Fibroblast of lung (primary cell): ENCODE measurements at regions not wholly inside any gene's neighbourhood (a gene's known extent, or its start where the extent isn't known, plus 50 kb on each side); places are given as distances from the start of the nearest gene placed in this dataset.

Source experiments
- EZH2 ChIP-seq: IDR thresholded peaks from 2 replicates; pipeline ENCODE4 v1.5.1; 2012; ENCODE audit warnings: low read length, control low read depth, mild to moderate bottlenecking; ENCODE audit errors: missing control alignments
- TF ChIP-seq, protein P1 (sequence below), 2 donors: IDR thresholded peaks in 1 of 2; conservative IDR thresholded peaks in 1 of 2; 1 replicate in 1 of 2; 2 replicates in 1 of 2; pipeline ENCODE4 v1.5.1; 2011 to 2012; ENCODE audit warnings: low read length in 2 of 2, control low read depth in 1 of 2, inconsistent platforms in 1 of 2, low read depth in 1 of 2, mild to moderate bottlenecking in 1 of 2

DNA sequence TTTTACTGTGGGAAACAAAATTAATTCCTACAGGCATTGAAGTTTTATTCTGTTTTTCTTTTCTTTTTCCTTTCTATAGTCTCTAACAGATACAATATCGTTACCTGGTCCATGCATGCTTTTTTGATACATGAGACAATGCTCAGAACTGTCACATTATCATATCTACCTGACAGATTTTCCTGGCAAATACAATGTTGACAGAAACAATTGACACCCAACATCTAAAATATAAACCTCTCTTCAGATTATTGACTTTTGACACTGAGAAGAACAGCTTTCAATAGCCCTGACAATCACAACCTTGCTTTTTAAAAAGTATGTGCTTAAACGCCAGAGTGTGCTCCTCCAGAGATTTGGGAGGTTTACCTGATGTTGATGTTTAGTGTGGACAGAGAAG is 2334.6 kb upstream of the WWC1 start:
- TF ChIP-seq, protein P1, sequence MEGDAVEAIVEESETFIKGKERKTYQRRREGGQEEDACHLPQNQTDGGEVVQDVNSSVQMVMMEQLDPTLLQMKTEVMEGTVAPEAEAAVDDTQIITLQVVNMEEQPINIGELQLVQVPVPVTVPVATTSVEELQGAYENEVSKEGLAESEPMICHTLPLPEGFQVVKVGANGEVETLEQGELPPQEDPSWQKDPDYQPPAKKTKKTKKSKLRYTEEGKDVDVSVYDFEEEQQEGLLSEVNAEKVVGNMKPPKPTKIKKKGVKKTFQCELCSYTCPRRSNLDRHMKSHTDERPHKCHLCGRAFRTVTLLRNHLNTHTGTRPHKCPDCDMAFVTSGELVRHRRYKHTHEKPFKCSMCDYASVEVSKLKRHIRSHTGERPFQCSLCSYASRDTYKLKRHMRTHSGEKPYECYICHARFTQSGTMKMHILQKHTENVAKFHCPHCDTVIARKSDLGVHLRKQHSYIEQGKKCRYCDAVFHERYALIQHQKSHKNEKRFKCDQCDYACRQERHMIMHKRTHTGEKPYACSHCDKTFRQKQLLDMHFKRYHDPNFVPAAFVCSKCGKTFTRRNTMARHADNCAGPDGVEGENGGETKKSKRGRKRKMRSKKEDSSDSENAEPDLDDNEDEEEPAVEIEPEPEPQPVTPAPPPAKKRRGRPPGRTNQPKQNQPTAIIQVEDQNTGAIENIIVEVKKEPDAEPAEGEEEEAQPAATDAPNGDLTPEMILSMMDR (conservative IDR thresholded peaks at IDR 0.05 in 1 of 2, IDR thresholded peaks at IDR 0.05 in 1 of 2; ENCODE audit: low read depth in 1 of 2, low read length in 2 of 2) = no peak
- no peak for TF ChIP-seq EZH2
